ENCODE measurements at regions not wholly inside any gene's neighbourhood (a gene's known extent, or its start where the extent isn't known, plus 50 kb on each side); places are given as distances from the start of the nearest gene placed in this dataset.
"Not testable (repeated sequence)": the region's sequence is repeated elsewhere in the genome, so short reads cannot be mapped to it uniquely, and the experiment has no call there.

GRCh38 chr19:13633109-13633508, 126.8 kb upstream of the CACNA1A start:
- CTCF ChIA-PET = no interaction called here
- no peak for DNase-seq (ENCODE audit: low read depth, low spot score)
- TF ChIP-seq REST (IDR thresholded peaks at IDR 0.05; ENCODE audit: low read depth) (no peak), ZBTB33 (IDR thresholded peaks at IDR 0.05; ENCODE audit: extremely low read depth, insufficient replicate concordance, low read length) (no peak), CEBPB (IDR thresholded peaks at IDR 0.05; ENCODE audit: low read depth) (no peak), EZH2 (IDR thresholded peaks at IDR 0.05) (no peak), SIN3A (IDR thresholded peaks at IDR 0.05; ENCODE audit: low read depth) (no peak), SRF (IDR thresholded peaks at IDR 0.05; ENCODE audit: low read depth) (no peak), CTCF (IDR thresholded peaks at IDR 0.05 in 2 of 3, conservative IDR thresholded peaks at IDR 0.05 in 1 of 3; ENCODE audit: borderline replicate concordance in 1 of 3, insufficient read depth in 1 of 3, low read depth in 2 of 3, low read length in 2 of 3) (no peak), ELF1 (IDR thresholded peaks at IDR 0.05; ENCODE audit: borderline replicate concordance, low read depth) (no peak)

GRCh38 chr19:13632164-13632563, 125.9 kb upstream of the CACNA1A start:
- DNase-seq (ENCODE audit: low read depth, low spot score); H3K79me2 ChIP-seq (ENCODE audit: insufficient read depth, low read length); H3K27ac ChIP-seq (ENCODE audit: low read depth, low read length); POLR2A ChIA-PET; intact Hi-C loops (cut with micrococcal nuclease); ATAC-seq; H3K36me3 ChIP-seq (ENCODE audit: control insufficient read depth in 1 of 2, insufficient read depth in 2 of 2, low read length in 2 of 2); H3K4me2 ChIP-seq (ENCODE audit: low read length); H2AFZ ChIP-seq (ENCODE audit: low read depth, low read length, poor library complexity, severe bottlenecking); H3K9me2 ChIP-seq (ENCODE audit: insufficient read depth); H3K9me3 ChIP-seq (ENCODE audit: control insufficient read depth in 1 of 2, insufficient read depth in 1 of 2, low read depth in 1 of 2, low read length in 2 of 2); H3K4me3 ChIP-seq (replicated peaks in 1 of 2; ENCODE audit: low read depth in 1 of 2, low read length in 2 of 2); BruUV-seq (replicated peaks); H3K9ac ChIP-seq (ENCODE audit: low read length); H4K20me1 ChIP-seq (ENCODE audit: insufficient read depth); H3K27me3 ChIP-seq (ENCODE audit: insufficient read depth, low read length); CTCF ChIA-PET; RAD21 ChIA-PET (ENCODE audit: low non-redundant PET in 1 of 2, low total read pairs in 2 of 2, uncharacterized antibody in 2 of 2, unreplicated experiment in 2 of 2): not testable (repeated sequence)
- peaks cover 2 to 22% of the 10 kb centered on the region in 2 experiments; a peak in 3 of 4 replicates for H3K4me1 ChIP-seq (ENCODE audit: control insufficient read depth in 1 of 2, insufficient read depth in 2 of 2, low read length in 2 of 2)

More at GRCh38 chr19:13633109-13633508, 126.8 kb upstream of the CACNA1A start:
- RAD21 ChIA-PET (ENCODE audit: low non-redundant PET in 1 of 2, low total read pairs in 2 of 2, uncharacterized antibody in 2 of 2, unreplicated experiment in 2 of 2) = no interaction called here
- Histone ChIP-seq H4K20me1 (ENCODE audit: insufficient read depth) (no peaks in the 10 kb centered on the region), H3K27me3 (ENCODE audit: insufficient read depth, low read length) (no peaks in the 10 kb centered on the region), H3K27ac (ENCODE audit: low read depth, low read length) (no peak overlapping the region), H3K36me3 (ENCODE audit: control insufficient read depth in 1 of 2, insufficient read depth in 2 of 2, low read length in 2 of 2) (no peaks in the 10 kb centered on the region), H3K4me2 (ENCODE audit: low read length) (peak overlapping the region; percentile 41; the same call in 1 of the 2 replicates), H3K9me2 (ENCODE audit: insufficient read depth) (no peaks in the 10 kb centered on the region), H3K79me2 (ENCODE audit: insufficient read depth, low read length) (no peaks in the 10 kb centered on the region), H2AFZ (ENCODE audit: low read depth, low read length, poor library complexity, severe bottlenecking) (peak overlapping the region; percentile 86), H3K9ac (ENCODE audit: low read length) (no peak overlapping the region), H3K9me3 (ENCODE audit: control insufficient read depth in 1 of 2, insufficient read depth in 1 of 2, low read depth in 1 of 2, low read length in 2 of 2) (peaks cover 0 to 5% of the 10 kb centered on the region in 2 experiments; a peak in 2 of 4 replicates), H3K4me3 (replicated peaks in 1 of 2; ENCODE audit: low read depth in 1 of 2, low read length in 2 of 2) (no peak overlapping the region), H3K4me1 (ENCODE audit: control insufficient read depth in 1 of 2, insufficient read depth in 2 of 2, low read length in 2 of 2) (peaks cover 6 to 32% of the 10 kb centered on the region in 2 experiments; a peak in 3 of 4 replicates)
- 0 out of 2 replicates have a peak, but pooled peaks have one; percentile 22 for ATAC-seq
- POLR2A ChIA-PET = interaction anchor here (0.7 kb wide), 1 partner anchor 1013 kb away, joined by 3 read pairs; no protein-coding TSS in a partner anchor
- BruUV-seq (replicated peaks) = no TSS peak
- intact Hi-C loops (cut with micrococcal nuclease) = no loop called here
